ENCODE measurements at regions not wholly inside any gene's neighbourhood (a gene's known extent, or its start where the extent isn't known, plus 50 kb on each side); places are given as distances from the start of the nearest gene placed in this dataset.
"Not testable (repeated sequence)": the region's sequence is repeated elsewhere in the genome, so short reads cannot be mapped to it uniquely, and the experiment has no call there.

GRCh38 chr5:118293378-118293777 lies 695.0 kb downstream of the DTWD2 start:
- Histone ChIP-seq H3K4me1 (ENCODE audit: control insufficient read depth, insufficient read depth, low read length) (peaks cover 23% of the 10 kb centered on the region), H3K9ac (ENCODE audit: low read depth, low read length) (no peak overlapping the region), H3K9me3 (ENCODE audit: control insufficient read depth, insufficient read depth, low read length) (no peaks in the 10 kb centered on the region), H3K27ac (ENCODE audit: low read depth, low read length) (no peak overlapping the region), H3K27me3 (ENCODE audit: control insufficient read depth, insufficient read depth, low read length) (no peaks in the 10 kb centered on the region), H3K36me3 (ENCODE audit: control insufficient read depth, insufficient read depth, low read length) (no peaks in the 10 kb centered on the region), H3K4me3 (ENCODE audit: low read depth, low read length) (no peak overlapping the region)

DNA sequence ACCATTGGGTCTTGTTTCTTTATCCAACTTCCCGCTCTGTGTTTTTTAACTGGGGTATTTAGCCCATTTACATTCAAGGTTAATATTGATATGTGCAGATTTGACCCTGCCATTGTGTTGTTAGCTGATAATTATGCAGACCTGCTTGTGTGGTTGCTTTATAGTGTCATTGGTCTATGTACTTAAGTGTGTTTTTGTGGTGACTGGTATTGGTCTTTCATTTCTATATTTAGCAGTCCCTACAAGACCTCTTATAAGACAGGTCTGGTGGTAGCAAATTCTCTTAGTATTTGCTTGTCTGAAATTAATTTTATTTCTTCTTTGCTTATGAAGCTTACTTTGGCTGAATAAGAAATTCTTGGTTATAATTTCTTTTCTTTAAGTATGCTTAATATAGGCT lies 698.1 kb downstream of the DTWD2 start:
- no peaks in the 10 kb centered on the region for H3K36me3 ChIP-seq (ENCODE audit: control insufficient read depth, insufficient read depth, low read length)
- H3K4me1 ChIP-seq (ENCODE audit: control insufficient read depth, insufficient read depth, low read length) = peaks cover 15% of the 10 kb centered on the region
- H3K4me3 ChIP-seq (ENCODE audit: low read depth, low read length) = no peak overlapping the region
- no peak overlapping the region for H3K27ac ChIP-seq (ENCODE audit: low read depth, low read length)
- no peak overlapping the region for H3K9ac ChIP-seq (ENCODE audit: low read depth, low read length)
- H3K9me3 ChIP-seq (ENCODE audit: control insufficient read depth, insufficient read depth, low read length) = no peaks in the 10 kb centered on the region
- no peaks in the 10 kb centered on the region for H3K27me3 ChIP-seq (ENCODE audit: control insufficient read depth, insufficient read depth, low read length)

DNA sequence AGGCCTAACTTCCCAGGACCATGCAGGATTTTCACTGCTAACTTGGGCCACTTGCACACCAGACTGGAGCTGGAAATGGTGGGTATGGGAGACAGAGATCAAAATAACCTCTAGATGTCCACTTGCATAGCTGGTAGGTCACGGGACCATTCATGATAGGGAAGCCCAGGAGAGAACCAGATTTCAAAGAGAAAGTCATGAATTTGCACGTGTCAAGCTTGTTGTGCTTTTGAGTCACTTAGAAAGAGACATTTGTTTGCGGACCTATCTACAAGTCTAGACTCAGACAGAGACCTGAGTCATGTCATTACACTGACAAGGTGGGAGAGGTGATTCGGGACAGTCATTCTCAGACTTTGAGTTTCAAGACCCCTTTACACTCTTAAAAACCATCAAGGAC lies 704.1 kb downstream of the DTWD2 start:
- H3K4me3 ChIP-seq (ENCODE audit: low read depth, low read length); H3K9me3 ChIP-seq (ENCODE audit: control insufficient read depth, insufficient read depth, low read length): not testable (repeated sequence)

GRCh38 chr5:118282480-118283038 lies 705.8 kb downstream of the DTWD2 start:
- not testable (repeated sequence) for H3K27me3 ChIP-seq (ENCODE audit: control insufficient read depth, insufficient read depth, low read length); H3K27ac ChIP-seq (ENCODE audit: low read depth, low read length); H3K9ac ChIP-seq (ENCODE audit: low read depth, low read length); H3K4me3 ChIP-seq (ENCODE audit: low read depth, low read length); H3K36me3 ChIP-seq (ENCODE audit: control insufficient read depth, insufficient read depth, low read length); H3K9me3 ChIP-seq (ENCODE audit: control insufficient read depth, insufficient read depth, low read length); H3K4me1 ChIP-seq (ENCODE audit: control insufficient read depth, insufficient read depth, low read length)

More for the DNA sequence above, 704.1 kb downstream of the DTWD2 start:
- not testable (repeated sequence) for H3K27me3 ChIP-seq (ENCODE audit: control insufficient read depth, insufficient read depth, low read length); H3K9ac ChIP-seq (ENCODE audit: low read depth, low read length); H3K4me1 ChIP-seq (ENCODE audit: control insufficient read depth, insufficient read depth, low read length); H3K27ac ChIP-seq (ENCODE audit: low read depth, low read length); H3K36me3 ChIP-seq (ENCODE audit: control insufficient read depth, insufficient read depth, low read length)

DNA sequence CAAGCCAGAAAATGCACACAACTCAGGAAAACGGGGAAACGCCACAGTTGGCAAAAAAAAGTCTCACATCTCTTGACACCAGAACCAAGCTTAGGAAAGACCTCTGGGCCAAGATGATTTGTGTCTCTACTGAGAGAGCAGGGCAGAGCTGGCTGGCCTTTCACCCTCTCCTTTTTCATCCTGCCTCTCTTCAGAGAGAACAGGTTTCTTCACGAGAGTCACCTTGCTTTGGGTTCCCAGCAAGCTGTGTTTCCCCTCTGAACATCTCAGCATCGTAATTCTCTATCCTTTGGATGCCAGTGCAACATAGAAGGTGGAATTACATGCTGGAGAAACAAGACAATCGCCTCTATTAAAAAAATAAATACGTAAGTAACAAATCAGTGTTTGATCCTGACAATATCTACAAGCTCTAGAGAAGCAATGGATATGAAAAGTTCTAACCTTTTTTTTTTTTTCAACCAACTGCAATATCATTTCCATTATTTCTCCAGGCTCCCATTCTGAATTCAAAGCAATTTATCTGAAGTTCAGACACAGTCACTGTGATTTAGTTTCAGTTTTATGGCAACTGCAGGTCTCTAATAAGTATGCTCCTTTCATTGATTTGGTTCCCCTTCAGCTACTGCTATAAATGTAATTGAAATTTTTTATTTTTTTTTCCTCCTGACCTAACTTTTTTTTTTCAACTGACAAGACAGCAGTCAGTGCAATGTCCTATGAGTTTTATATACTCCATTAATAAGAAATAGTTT lies 708.6 kb downstream of the DTWD2 start:
- Histone ChIP-seq H3K36me3 (ENCODE audit: control insufficient read depth, insufficient read depth, low read length) (no peaks in the 10 kb centered on the region), H3K9me3 (ENCODE audit: control insufficient read depth, insufficient read depth, low read length) (peaks cover 2% of the 10 kb centered on the region; the same call in 1 of the 2 replicates), H3K27ac (ENCODE audit: low read depth, low read length) (no peak overlapping the region), H3K4me1 (ENCODE audit: control insufficient read depth, insufficient read depth, low read length) (no peaks in the 10 kb centered on the region), H3K9ac (ENCODE audit: low read depth, low read length) (no peak overlapping the region), H3K27me3 (ENCODE audit: control insufficient read depth, insufficient read depth, low read length) (no peaks in the 10 kb centered on the region), H3K4me3 (ENCODE audit: low read depth, low read length) (no peak overlapping the region)

DNA sequence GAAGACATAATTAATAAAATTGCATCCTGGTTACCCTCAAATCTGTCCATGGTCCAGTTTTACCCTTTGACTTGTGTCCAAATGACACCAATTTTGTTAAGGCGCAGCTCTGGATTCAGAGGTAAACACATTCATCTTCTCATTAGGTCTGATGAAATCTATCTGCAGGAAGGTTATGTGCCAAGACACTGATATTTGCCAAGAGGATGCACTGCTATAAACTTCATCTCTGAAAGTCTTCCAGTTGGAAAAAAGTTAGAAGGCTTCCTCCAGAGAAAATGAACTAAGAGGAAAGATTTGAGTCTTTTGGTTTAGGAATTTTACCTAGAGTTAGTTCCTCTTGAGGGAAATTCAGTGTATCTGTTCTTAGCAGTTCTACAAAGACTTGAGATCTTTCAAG lies 717.8 kb downstream of the DTWD2 start:
- no peak overlapping the region for H3K27ac ChIP-seq (ENCODE audit: low read depth, low read length)
- no peaks in the 10 kb centered on the region for H3K9me3 ChIP-seq (ENCODE audit: control insufficient read depth, insufficient read depth, low read length)
- H3K9ac ChIP-seq (ENCODE audit: low read depth, low read length) = no peak overlapping the region
- H3K4me1 ChIP-seq (ENCODE audit: control insufficient read depth, insufficient read depth, low read length) = no peaks in the 10 kb centered on the region
- no peak overlapping the region for H3K4me3 ChIP-seq (ENCODE audit: low read depth, low read length)
- no peaks in the 10 kb centered on the region for H3K27me3 ChIP-seq (ENCODE audit: control insufficient read depth, insufficient read depth, low read length)
- H3K36me3 ChIP-seq (ENCODE audit: control insufficient read depth, insufficient read depth, low read length) = no peaks in the 10 kb centered on the region

DNA sequence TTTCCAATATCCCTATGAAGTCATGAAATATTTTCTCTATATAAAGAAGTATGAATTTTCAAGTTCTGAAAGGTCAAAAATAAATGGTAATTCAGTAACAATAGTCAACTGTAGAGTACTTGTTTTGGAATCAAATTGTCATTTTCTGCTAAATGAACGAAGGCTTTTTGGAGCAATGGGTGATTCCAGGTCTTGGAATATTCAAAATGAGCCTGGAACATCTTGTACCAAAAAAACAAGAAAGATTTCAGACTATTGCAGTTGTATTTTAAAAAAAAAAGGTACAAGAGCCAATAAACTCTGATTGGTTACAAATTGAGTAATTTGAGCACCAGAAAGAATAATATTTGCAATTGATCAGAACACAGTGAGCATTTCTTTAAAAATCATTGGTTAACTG lies 730.1 kb downstream of the DTWD2 start:
- Histone ChIP-seq H3K27ac (ENCODE audit: low read depth, low read length) (no peak overlapping the region), H3K4me3 (ENCODE audit: low read depth, low read length) (no peak overlapping the region), H3K36me3 (ENCODE audit: control insufficient read depth, insufficient read depth, low read length) (no peaks in the 10 kb centered on the region), H3K27me3 (ENCODE audit: control insufficient read depth, insufficient read depth, low read length) (no peaks in the 10 kb centered on the region), H3K9me3 (ENCODE audit: control insufficient read depth, insufficient read depth, low read length) (no peaks in the 10 kb centered on the region), H3K9ac (ENCODE audit: low read depth, low read length) (no peak overlapping the region), H3K4me1 (ENCODE audit: control insufficient read depth, insufficient read depth, low read length) (no peaks in the 10 kb centered on the region)

DNA sequence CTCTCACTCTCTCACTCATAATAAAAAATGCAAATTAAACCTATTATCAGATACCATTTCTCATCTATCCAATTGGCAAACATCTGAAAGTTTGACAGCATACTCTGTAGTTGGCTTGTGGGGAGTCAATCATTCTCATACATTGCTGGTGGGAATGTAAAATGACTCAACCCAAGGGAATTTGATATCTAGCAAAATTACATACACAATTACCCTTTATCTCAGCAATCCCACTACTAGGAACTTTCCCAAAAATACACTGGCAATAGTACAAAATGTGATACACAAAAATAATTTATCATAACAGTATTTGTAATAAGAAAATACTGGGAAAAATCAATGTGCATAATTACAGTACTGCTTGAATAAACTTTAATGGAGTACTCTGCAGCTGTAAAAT lies 731.3 kb downstream of the DTWD2 start:
- H3K27ac ChIP-seq (ENCODE audit: low read depth, low read length) = no peak overlapping the region
- H3K4me1 ChIP-seq (ENCODE audit: control insufficient read depth, insufficient read depth, low read length) = no peaks in the 10 kb centered on the region
- no peaks in the 10 kb centered on the region for H3K9me3 ChIP-seq (ENCODE audit: control insufficient read depth, insufficient read depth, low read length)
- H3K27me3 ChIP-seq (ENCODE audit: control insufficient read depth, insufficient read depth, low read length) = no peaks in the 10 kb centered on the region
- no peak overlapping the region for H3K4me3 ChIP-seq (ENCODE audit: low read depth, low read length)
- no peaks in the 10 kb centered on the region for H3K36me3 ChIP-seq (ENCODE audit: control insufficient read depth, insufficient read depth, low read length)
- no peak overlapping the region for H3K9ac ChIP-seq (ENCODE audit: low read depth, low read length)

- H3K4me1 ChIP-seq (ENCODE audit: control insufficient read depth, insufficient read depth, low read length) = no peaks in the 10 kb centered on the region
- no peaks in the 10 kb centered on the region for H3K9me3 ChIP-seq (ENCODE audit: control insufficient read depth, insufficient read depth, low read length)
- no peak overlapping the region for H3K9ac ChIP-seq (ENCODE audit: low read depth, low read length)
- H3K27ac ChIP-seq (ENCODE audit: low read depth, low read length) = no peak overlapping the region
- H3K36me3 ChIP-seq (ENCODE audit: control insufficient read depth, insufficient read depth, low read length) = no peaks in the 10 kb centered on the region
- no peaks in the 10 kb centered on the region for H3K27me3 ChIP-seq (ENCODE audit: control insufficient read depth, insufficient read depth, low read length)
- no peak overlapping the region for H3K4me3 ChIP-seq (ENCODE audit: low read depth, low read length)
These were observed 734.9 kb downstream of the DTWD2 start for GRCh38 chr5:118253225-118254061.

DNA sequence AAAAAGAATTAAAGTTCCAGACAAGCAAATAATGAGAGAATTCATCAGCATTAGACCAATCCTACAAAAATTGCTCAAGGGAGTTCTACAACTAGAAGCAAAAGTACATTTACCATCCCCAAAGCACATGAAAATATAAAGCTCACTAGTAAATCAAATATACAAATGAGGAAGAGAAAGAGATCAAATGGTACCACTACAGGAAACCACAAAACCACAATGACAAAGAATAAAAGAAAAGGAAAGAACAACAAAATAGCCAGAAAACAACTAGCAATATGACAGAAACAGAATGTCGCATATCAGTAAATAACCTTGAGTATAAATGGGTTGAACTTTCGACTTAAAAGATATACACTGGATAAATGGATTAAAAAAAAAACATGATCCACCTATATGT lies 739.0 kb downstream of the DTWD2 start:
- Histone ChIP-seq H3K4me3 (ENCODE audit: low read depth, low read length) (no peak overlapping the region), H3K27ac (ENCODE audit: low read depth, low read length) (no peak overlapping the region), H3K36me3 (ENCODE audit: control insufficient read depth, insufficient read depth, low read length) (no peaks in the 10 kb centered on the region)

GRCh38 chr5:118247458-118247857 lies 740.9 kb downstream of the DTWD2 start:
- no peak overlapping the region for H3K9ac ChIP-seq (ENCODE audit: low read depth, low read length)
- no peak overlapping the region for H3K27ac ChIP-seq (ENCODE audit: low read depth, low read length)
- no peaks in the 10 kb centered on the region for H3K27me3 ChIP-seq (ENCODE audit: control insufficient read depth, insufficient read depth, low read length)
- H3K9me3 ChIP-seq (ENCODE audit: control insufficient read depth, insufficient read depth, low read length) = no peaks in the 10 kb centered on the region
- H3K36me3 ChIP-seq (ENCODE audit: control insufficient read depth, insufficient read depth, low read length) = no peaks in the 10 kb centered on the region
- H3K4me3 ChIP-seq (ENCODE audit: low read depth, low read length) = no peak overlapping the region
- H3K4me1 ChIP-seq (ENCODE audit: control insufficient read depth, insufficient read depth, low read length) = peaks cover 6% of the 10 kb centered on the region; the same call in 1 of the 2 replicates

More for the DNA sequence above, 739.0 kb downstream of the DTWD2 start:
- H3K27me3 ChIP-seq (ENCODE audit: control insufficient read depth, insufficient read depth, low read length) = no peaks in the 10 kb centered on the region
- peaks cover 6% of the 10 kb centered on the region; the same call in 1 of the 2 replicates for H3K4me1 ChIP-seq (ENCODE audit: control insufficient read depth, insufficient read depth, low read length)
- H3K9ac ChIP-seq (ENCODE audit: low read depth, low read length) = no peak overlapping the region
- H3K9me3 ChIP-seq (ENCODE audit: control insufficient read depth, insufficient read depth, low read length) = no peaks in the 10 kb centered on the region
